ENCODE measurements at regions not wholly inside any gene's neighbourhood (a gene's known extent, or its start where the extent isn't known, plus 50 kb on each side); places are given as distances from the start of the nearest gene placed in this dataset.

DNA sequence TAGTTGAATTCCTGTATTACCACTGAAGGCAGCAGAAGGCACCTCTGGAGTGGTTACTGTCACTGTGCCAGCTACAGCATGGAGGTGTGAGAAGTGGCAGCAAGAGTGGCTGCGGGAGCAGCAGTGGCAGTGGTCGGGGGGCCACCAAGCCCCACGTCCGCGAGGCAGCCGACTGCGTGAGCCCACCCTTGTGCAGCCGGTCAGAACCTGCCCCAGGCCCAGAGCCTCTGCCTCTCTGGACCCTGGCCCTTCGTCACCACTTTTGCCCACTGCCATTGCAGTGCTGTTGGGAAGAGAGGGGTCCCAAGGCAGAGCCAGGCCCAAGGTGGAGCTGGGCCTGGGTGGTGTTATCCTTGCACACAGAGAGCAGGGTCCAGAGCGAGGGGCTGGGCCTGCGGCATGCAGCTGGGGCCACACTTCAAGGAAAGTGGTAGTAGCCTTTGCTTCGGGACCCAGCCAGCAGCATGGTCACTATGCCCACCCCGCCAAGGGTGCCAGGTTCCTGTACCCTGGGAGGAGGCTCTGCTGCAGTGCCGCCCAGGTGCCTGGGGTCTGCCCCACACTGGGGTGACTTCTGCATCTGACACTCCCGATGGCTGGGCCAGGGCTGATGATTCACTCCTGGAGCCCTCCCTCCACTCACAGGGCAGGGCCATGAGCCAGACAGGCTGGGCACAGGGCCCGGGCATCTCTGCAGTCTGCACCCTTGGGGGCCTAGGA, 450.1 kb upstream of the LRATD1 start:
- Histone ChIP-seq H3K9ac (ENCODE audit: low read depth, low read length) (no peak overlapping the region), H3K27ac (ENCODE audit: low read depth, low read length) (no peak overlapping the region), H3K4me3 (ENCODE audit: low read length) (no peak overlapping the region), H3K9me3 (ENCODE audit: insufficient read depth, low read depth, low read length) (no peaks in the 10 kb centered on the region; the same call in 1 of the 2 replicates), H3K4me1 (ENCODE audit: insufficient read depth, low read length) (no peaks in the 10 kb centered on the region), H3K36me3 (ENCODE audit: insufficient read depth, low read length) (no peaks in the 10 kb centered on the region), H3K27me3 (ENCODE audit: insufficient read depth, low read length) (no peaks in the 10 kb centered on the region)
- 96% methylated on average over 16 of the region's 16 CpGs for WGBS

DNA sequence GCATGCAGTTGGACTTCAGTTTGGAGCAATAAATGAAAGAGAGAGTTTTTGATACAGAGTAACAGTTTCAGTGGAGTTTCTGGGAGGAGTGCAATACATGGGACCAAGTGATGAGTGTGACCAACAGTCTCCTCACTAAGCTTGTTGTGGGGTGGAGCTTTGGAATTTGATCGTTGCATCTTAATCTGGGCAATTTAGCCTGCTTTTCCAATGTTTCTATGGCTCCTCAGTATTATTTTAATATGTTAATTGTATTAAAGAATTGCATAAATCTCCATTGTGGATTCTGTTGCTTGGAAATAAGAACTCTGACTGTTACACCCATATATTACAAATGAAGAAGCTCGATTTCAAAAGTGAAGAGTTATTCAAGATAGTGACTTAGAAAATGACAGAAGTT, 446.6 kb upstream of the LRATD1 start:
- H3K9ac ChIP-seq (ENCODE audit: low read depth, low read length), result no peak overlapping the region
- H3K27me3 ChIP-seq (ENCODE audit: insufficient read depth, low read length), result no peaks in the 10 kb centered on the region
- H3K4me1 ChIP-seq (ENCODE audit: insufficient read depth, low read length), result no peaks in the 10 kb centered on the region
- 93% methylated on average over 2 of the region's 2 CpGs for WGBS
- H3K27ac ChIP-seq (ENCODE audit: low read depth, low read length), result no peak overlapping the region
- no peaks in the 10 kb centered on the region for H3K36me3 ChIP-seq (ENCODE audit: insufficient read depth, low read length)
- H3K9me3 ChIP-seq (ENCODE audit: insufficient read depth, low read depth, low read length), result no peaks in the 10 kb centered on the region; the same call in 1 of the 2 replicates
- H3K4me3 ChIP-seq (ENCODE audit: low read length), result no peak overlapping the region

GRCh38 chr2:14188446-14188845, 444.1 kb upstream of the LRATD1 start:
- H3K27me3 ChIP-seq (ENCODE audit: insufficient read depth, low read length), result no peaks in the 10 kb centered on the region
- no peaks in the 10 kb centered on the region for H3K36me3 ChIP-seq (ENCODE audit: insufficient read depth, low read length)
- H3K27ac ChIP-seq (ENCODE audit: low read depth, low read length), result no peak overlapping the region
- H3K4me3 ChIP-seq (ENCODE audit: low read length), result no peak overlapping the region
- no peak overlapping the region for H3K9ac ChIP-seq (ENCODE audit: low read depth, low read length)
- H3K4me1 ChIP-seq (ENCODE audit: insufficient read depth, low read length), result no peaks in the 10 kb centered on the region
- no peaks in the 10 kb centered on the region for H3K9me3 ChIP-seq (ENCODE audit: insufficient read depth, low read depth, low read length)
- 94% methylated on average over 6 of the region's 6 CpGs for WGBS

DNA sequence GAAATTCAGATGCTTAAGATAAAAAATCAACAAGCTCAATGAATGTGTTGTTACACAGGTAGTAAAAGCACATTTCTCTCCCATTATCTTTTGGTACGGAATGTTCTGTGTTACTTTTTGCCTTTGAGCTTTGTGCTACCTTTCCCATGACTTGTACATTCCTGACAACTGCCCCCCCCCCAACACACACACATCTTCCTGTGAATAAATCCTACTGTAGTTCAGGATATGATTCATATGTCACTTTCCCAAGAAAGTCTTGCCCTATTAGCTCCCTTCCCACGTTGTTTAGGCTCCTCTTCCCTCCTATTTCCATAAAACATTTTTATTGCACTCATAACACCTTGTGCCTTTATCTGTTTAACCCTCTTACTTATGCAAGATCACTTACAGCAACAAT, 442.6 kb upstream of the LRATD1 start:
- H3K27me3 ChIP-seq (ENCODE audit: insufficient read depth, low read length), result no peaks in the 10 kb centered on the region
- H3K4me3 ChIP-seq (ENCODE audit: low read length), result no peak overlapping the region
- 88% methylated on average over 2 of the region's 2 CpGs for WGBS
- H3K36me3 ChIP-seq (ENCODE audit: insufficient read depth, low read length), result no peaks in the 10 kb centered on the region
- H3K9me3 ChIP-seq (ENCODE audit: insufficient read depth, low read depth, low read length), result no peaks in the 10 kb centered on the region
- H3K9ac ChIP-seq (ENCODE audit: low read depth, low read length), result no peak overlapping the region
- H3K4me1 ChIP-seq (ENCODE audit: insufficient read depth, low read length), result no peaks in the 10 kb centered on the region
- H3K27ac ChIP-seq (ENCODE audit: low read depth, low read length), result no peak overlapping the region

DNA sequence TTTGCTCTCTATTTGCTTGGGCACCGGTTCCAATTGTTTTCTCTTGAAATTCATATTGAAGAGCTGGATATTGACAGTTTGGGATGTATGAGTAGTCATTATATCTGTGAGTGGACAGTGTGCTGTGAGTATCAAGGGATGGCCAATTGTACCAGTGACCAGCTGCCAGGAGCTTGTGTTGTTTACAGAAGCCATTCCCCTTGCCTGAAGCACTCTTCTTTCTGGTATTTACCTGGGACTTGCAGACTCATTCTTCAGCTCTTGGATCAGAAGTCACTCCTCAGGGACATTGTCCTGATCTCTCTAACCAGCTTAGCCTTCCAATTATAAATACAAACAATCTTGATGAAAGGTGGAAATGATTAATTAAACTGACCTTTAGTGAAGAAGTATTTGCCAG, 438.3 kb upstream of the LRATD1 start:
- no peaks in the 10 kb centered on the region for H3K27me3 ChIP-seq (ENCODE audit: insufficient read depth, low read length)
- H3K36me3 ChIP-seq (ENCODE audit: insufficient read depth, low read length), result no peaks in the 10 kb centered on the region
- WGBS, result 94% methylated on average over 1 of the region's 1 CpG
- H3K4me3 ChIP-seq (ENCODE audit: low read length), result no peak overlapping the region
- H3K4me1 ChIP-seq (ENCODE audit: insufficient read depth, low read length), result peaks cover 24% of the 10 kb centered on the region; the same call in 1 of the 2 replicates
- H3K9me3 ChIP-seq (ENCODE audit: insufficient read depth, low read depth, low read length), result no peaks in the 10 kb centered on the region
- no peak overlapping the region for H3K9ac ChIP-seq (ENCODE audit: low read depth, low read length)
- no peak overlapping the region for H3K27ac ChIP-seq (ENCODE audit: low read depth, low read length)

DNA sequence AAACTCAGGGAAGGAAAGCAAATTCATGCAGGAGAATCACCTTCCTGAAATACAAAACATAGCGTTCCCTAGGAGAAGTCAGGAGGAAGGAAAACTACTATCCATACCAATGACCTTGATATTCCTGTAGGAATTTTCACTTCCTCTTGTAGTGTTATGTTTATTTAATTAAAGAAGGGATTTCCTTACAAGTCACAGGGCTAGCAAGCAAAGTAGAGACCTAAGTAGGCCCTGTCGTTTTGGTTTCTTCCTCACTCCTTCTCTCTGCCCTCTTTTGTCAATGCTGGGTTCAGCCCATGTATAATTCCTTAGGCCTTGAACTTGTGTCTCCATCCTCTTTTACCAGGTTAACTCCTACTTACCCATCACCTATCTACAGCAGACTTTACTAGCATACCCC, 435.2 kb upstream of the LRATD1 start:
- Histone ChIP-seq H3K27ac (ENCODE audit: low read depth, low read length) (no peak overlapping the region), H3K4me3 (ENCODE audit: low read length) (no peak overlapping the region), H3K9ac (ENCODE audit: low read depth, low read length) (no peak overlapping the region), H3K36me3 (ENCODE audit: insufficient read depth, low read length) (no peaks in the 10 kb centered on the region), H3K9me3 (ENCODE audit: insufficient read depth, low read depth, low read length) (no peaks in the 10 kb centered on the region), H3K4me1 (ENCODE audit: insufficient read depth, low read length) (peaks cover 24% of the 10 kb centered on the region; the same call in 1 of the 2 replicates), H3K27me3 (ENCODE audit: insufficient read depth, low read length) (no peaks in the 10 kb centered on the region)
- WGBS, result 27% methylated on average over 1 of the region's 2 CpGs

DNA sequence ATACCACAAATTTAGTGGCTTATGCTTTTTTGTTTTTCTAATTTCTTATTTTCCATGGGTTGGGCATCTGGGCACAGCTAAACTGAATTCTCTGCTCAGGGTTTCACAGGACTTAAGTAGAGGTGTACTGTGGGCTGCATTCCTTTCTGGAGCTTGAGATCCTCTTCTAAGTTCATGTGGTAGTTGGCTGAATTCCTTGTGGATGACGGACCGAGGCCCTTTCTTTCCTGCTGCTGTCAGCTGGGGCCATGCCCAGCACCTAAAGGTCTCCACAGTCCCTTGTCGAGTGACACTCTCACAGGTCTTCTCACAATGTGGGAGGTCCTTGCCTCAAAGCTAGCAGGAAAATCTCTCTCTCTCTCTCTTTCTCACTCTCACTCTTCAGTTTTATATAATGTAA, 433.5 kb upstream of the LRATD1 start:
- Histone ChIP-seq H3K36me3 (ENCODE audit: insufficient read depth, low read length) (no peaks in the 10 kb centered on the region), H3K9ac (ENCODE audit: low read depth, low read length) (no peak overlapping the region), H3K27ac (ENCODE audit: low read depth, low read length) (no peak overlapping the region), H3K27me3 (ENCODE audit: insufficient read depth, low read length) (no peaks in the 10 kb centered on the region), H3K4me3 (ENCODE audit: low read length) (no peak overlapping the region), H3K4me1 (ENCODE audit: insufficient read depth, low read length) (peaks cover 24% of the 10 kb centered on the region; the same call in 1 of the 2 replicates), H3K9me3 (ENCODE audit: insufficient read depth, low read depth, low read length) (no peaks in the 10 kb centered on the region)
- 76% methylated on average over 3 of the region's 3 CpGs for WGBS

- Histone ChIP-seq H3K9me3 (ENCODE audit: insufficient read depth, low read depth, low read length) (no peaks in the 10 kb centered on the region), H3K27me3 (ENCODE audit: insufficient read depth, low read length) (no peaks in the 10 kb centered on the region), H3K4me3 (ENCODE audit: low read length) (no peak overlapping the region), H3K9ac (ENCODE audit: low read depth, low read length) (no peak overlapping the region), H3K4me1 (ENCODE audit: insufficient read depth, low read length) (peaks cover 13% of the 10 kb centered on the region), H3K27ac (ENCODE audit: low read depth, low read length) (no peak overlapping the region), H3K36me3 (ENCODE audit: insufficient read depth, low read length) (no peaks in the 10 kb centered on the region)
- WGBS, result 91% methylated on average over 3 of the region's 3 CpGs
These were observed 413.2 kb upstream of the LRATD1 start for GRCh38 chr2:14219306-14219705.

GRCh38 chr2:14220101-14220500, 412.4 kb upstream of the LRATD1 start:
- Histone ChIP-seq H3K4me1 (ENCODE audit: insufficient read depth, low read length) (peaks cover 13% of the 10 kb centered on the region), H3K4me3 (ENCODE audit: low read length) (no peak overlapping the region), H3K9ac (ENCODE audit: low read depth, low read length) (no peak overlapping the region), H3K27me3 (ENCODE audit: insufficient read depth, low read length) (no peaks in the 10 kb centered on the region), H3K27ac (ENCODE audit: low read depth, low read length) (no peak overlapping the region), H3K36me3 (ENCODE audit: insufficient read depth, low read length) (no peaks in the 10 kb centered on the region), H3K9me3 (ENCODE audit: insufficient read depth, low read depth, low read length) (no peaks in the 10 kb centered on the region)
- 91% methylated on average over 1 of the region's 1 CpG for WGBS

- Histone ChIP-seq H3K9me3 (ENCODE audit: insufficient read depth, low read depth, low read length) (no peaks in the 10 kb centered on the region), H3K9ac (ENCODE audit: low read depth, low read length) (no peak overlapping the region), H3K27ac (ENCODE audit: low read depth, low read length) (no peak overlapping the region), H3K36me3 (ENCODE audit: insufficient read depth, low read length) (no peaks in the 10 kb centered on the region), H3K27me3 (ENCODE audit: insufficient read depth, low read length) (no peaks in the 10 kb centered on the region), H3K4me3 (ENCODE audit: low read length) (no peak overlapping the region), H3K4me1 (ENCODE audit: insufficient read depth, low read length) (peaks cover 13% of the 10 kb centered on the region)
- WGBS, result 88% methylated on average over 3 of the region's 4 CpGs
These were observed 411.1 kb upstream of the LRATD1 start for GRCh38 chr2:14221466-14221865.

- Histone ChIP-seq H3K9me3 (ENCODE audit: insufficient read depth, low read depth, low read length) (no peaks in the 10 kb centered on the region), H3K27me3 (ENCODE audit: insufficient read depth, low read length) (no peaks in the 10 kb centered on the region), H3K9ac (ENCODE audit: low read depth, low read length) (no peak overlapping the region), H3K4me1 (ENCODE audit: insufficient read depth, low read length) (peaks cover 13% of the 10 kb centered on the region), H3K4me3 (ENCODE audit: low read length) (no peak overlapping the region), H3K36me3 (ENCODE audit: insufficient read depth, low read length) (no peaks in the 10 kb centered on the region), H3K27ac (ENCODE audit: low read depth, low read length) (no peak overlapping the region)
- 83% methylated on average over 1 of the region's 1 CpG for WGBS
These were observed 408.9 kb upstream of the LRATD1 start for GRCh38 chr2:14223576-14223975.

Data from HUES64 (cell line).